ENCODE measurements at regions not wholly inside any gene's neighbourhood (a gene's known extent, or its start where the extent isn't known, plus 50 kb on each side); places are given as distances from the start of the nearest gene placed in this dataset.
"Not testable (repeated sequence)": the region's sequence is repeated elsewhere in the genome, so short reads cannot be mapped to it uniquely, and the experiment has no call there.

DNA sequence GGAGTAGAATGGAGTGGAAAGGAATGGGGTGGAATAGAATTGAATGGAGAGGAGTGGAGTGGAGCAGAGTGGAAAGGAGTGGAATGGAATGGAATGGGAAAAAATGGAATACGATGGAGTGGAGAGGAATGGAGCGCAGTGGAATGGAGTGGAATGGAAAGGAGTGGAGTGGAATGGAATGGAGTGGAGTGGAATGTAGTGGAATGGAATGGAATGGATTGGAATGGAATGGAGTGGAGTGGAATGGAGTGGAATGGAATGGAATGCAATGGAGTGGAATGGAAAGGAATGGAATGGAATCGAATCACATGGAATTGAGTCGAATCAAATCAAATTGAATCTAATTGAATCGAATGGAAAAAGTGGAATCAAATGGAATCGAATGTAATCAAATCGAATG is 1016.1 kb downstream of the CDY1 start:
- intact Hi-C loops (cut with micrococcal nuclease): no loop called here
- no peak for DNase-seq
- no peak for ATAC-seq

DNA sequence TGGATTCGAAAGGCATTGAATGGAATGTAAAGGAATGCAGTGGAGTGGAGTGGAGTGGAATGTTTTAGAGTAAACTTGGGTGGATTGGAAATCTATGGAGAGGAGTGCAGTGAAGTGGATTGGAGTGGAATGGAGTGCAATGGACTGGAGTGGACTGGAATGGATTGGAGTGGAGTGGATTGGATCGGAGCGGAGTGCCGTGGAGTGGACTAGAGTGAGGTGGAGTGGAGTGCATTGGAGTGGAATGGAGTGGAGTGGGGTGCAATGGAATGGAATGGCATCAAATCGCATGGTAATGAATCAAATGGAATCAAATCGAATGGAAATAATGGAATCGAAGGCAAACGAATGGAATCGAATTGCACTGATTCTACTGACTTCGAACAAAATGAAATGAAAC is 1023.9 kb downstream of the CDY1 start:
- DNase-seq; ATAC-seq; intact Hi-C loops (cut with micrococcal nuclease): not testable (repeated sequence)

DNA sequence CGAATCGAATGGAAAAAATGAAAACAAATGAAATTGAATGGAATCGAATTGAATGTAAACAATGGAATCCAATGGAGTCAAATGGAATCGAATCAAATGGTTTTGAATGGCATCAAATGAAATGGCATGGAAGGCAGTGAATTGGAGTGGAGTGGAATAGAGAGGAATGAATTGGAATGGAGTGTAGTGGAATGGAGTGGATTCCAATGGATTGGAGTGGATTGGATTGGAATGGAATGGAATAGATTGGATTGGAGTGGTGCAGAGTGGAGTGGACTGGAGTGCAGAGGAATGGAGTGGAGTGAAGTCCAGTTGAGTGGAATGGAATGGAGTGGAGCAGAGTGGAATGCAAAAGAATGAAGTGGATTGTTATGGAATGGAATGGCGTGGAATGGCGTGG is 1026.3 kb downstream of the CDY1 start:
- intact Hi-C loops (cut with micrococcal nuclease); DNase-seq; ATAC-seq: not testable (repeated sequence)

DNA sequence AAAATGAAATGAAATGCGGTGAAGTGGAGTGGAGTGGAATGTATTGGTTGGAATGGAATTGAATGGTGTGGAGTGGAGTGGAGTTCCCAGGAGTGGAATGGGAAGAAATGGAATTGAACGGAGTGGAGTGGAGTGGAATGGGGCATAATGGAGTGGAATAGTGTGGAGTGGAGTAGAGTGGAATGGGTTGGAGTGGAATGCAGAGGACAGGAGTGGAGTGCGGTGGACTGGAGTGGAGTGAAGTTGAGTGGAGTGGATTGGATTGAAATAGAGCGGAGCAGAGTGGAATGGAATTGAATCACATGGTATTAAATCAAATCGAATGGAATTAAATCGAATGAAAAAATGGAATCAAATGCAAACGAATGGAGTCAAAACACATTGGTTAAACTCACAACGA is 1042.3 kb downstream of the CDY1 start:
- intact Hi-C loops (cut with micrococcal nuclease); DNase-seq; ATAC-seq: not testable (repeated sequence)

DNA sequence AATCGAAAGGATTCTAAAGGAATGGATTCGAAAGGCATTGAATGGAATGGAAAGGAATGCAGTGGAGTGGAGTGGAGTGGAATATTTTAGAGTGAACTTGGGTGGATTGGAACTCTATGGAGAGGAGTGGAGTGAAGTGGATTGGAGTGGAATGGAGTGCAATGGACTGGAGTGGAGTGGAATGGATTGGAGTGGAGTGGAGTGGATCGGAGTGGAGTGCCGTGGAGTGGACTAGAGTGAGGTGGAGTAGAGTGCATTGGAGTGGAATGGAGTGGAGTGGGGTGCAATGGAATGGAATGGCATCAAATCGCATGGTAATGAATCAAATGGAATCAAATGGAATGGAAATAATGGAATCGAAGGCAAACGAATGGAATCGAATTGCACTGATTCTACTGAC is 1044.8 kb downstream of the CDY1 start:
- DNase-seq; intact Hi-C loops (cut with micrococcal nuclease); ATAC-seq: not testable (repeated sequence)

DNA sequence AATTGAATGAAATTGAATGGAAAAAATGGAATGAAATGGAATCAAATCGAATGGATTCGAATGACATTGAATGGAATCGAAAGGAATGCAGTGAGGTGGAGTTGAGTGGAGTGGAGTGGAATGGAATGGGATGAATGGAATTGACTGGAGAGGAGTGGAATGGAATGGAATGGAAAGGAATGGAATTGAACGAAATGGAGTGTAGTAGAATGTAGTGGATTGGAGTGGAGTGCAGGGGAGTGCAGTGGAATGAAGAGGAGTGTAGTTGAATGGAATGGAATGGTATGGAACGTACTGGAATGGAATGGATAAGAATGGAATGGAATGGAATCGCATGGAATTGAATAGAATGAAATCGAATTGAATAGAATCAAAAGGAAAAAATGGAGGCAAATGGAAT is 1047.3 kb downstream of the CDY1 start:
- DNase-seq; ATAC-seq; intact Hi-C loops (cut with micrococcal nuclease): not testable (repeated sequence)

DNA sequence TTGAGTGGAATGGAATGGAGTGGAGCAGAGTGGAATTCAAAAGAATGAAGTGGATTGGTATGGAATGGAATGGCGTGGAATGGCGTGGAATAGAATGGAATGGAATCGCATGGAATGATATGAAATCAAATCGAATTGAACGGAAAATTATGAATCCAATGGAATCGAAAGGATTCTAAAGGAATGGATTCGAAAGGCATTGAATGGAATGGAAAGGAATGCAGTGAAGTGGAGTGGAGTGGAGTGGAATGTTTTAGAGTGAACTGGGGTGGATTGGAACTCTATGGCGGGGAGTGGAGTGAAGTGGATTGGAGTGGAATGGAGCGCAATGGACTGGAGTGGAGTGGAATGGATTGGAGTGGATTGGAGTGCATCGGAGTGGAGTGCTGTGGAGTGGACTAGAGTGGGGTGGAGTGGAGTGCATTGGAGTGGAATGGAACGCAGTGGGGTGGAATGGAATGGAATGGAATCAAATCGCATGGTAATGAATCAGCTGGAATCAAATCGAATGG is 1048.5 kb downstream of the CDY1 start:
- peak; percentile 56 for ATAC-seq
- DNase-seq: peak; percentile 23
- intact Hi-C loops (cut with micrococcal nuclease): not testable (repeated sequence)

DNA sequence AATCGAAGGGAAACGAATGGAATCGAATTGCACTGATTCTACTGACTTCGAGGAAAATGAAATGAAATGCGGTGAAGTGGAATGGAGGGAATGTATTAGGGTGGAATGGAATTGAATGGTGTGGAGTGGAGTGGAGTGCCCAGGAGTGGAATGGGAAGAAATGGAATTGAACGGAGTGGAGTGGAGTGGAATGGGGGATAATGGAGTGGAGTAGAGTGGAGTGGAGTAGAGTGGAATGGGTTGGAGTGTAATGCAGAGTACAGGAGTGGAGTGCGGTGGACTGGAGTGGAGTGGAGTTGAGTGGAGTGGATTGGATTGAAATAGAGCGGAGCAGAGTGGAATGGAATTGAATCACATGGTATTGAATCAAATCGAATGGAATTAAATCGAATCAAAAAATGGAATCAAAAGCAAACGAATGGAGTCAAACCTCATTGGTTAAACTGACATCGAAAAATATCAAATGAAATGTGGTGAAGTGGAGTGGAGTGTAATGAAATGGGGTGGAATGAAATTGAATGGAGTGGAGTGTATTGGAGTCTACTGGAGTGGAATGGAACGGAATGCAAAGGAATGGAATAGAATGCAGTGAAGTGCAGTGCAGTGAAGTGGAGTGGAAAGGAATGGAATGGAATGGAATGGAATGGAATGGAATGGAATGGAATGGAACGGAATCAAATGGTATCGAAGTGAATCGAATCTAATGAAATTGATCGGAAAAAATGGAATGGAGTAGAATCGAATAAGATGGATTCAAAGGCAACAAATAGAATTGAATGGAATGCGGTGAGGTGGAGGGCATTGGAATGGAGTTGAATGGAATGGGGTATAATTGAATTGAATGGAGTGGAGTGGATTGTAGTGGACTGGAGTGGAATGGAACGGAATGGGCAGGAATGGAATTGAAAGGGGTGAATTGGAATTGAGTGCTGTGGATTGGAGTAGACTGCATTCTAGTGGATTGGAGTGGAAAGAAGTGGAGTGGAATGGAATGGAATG is 1049.3 kb downstream of the CDY1 start:
- ATAC-seq: peak; percentile 53
- intact Hi-C loops (cut with micrococcal nuclease): not testable (repeated sequence)
- peak; percentile 25 for DNase-seq

Measured in left ventricle myocardium superior (tissue), 1 donor.